SK-N-SH (cell line): ENCODE measurements at regions not wholly inside any gene's neighbourhood (a gene's known extent, or its start where the extent isn't known, plus 50 kb on each side); places are given as distances from the start of the nearest gene placed in this dataset.

Experiments
- CTCF ChIA-PET: fragments of 300-600, 350-600 bp; formaldehyde crosslinking; extraction: SDS; loops from one replicate; lab custom pipeline; 2021; lab: Yijun Ruan, JAX
- POLR2A ChIA-PET: fragments of 350-600 bp; sonication (Branson Sonifier 250); formaldehyde crosslinking; extraction: SDS; loops from one replicate; lab custom pipeline; 2020; ENCODE audit warnings: antibody characterized with exemption, inconsistent platforms; lab: Yijun Ruan, JAX
- DNase-seq: peaks from one replicate; pipeline ENCODE4 v3.0.0; 2012
- H2AFZ ChIP-seq: fragments of 200-600 bp; sonication (generic); 2 replicates; pipeline ENCODE4 v1.8.1; 2016; ENCODE audit warnings: antibody characterized with exemption, mild to moderate bottlenecking, low read depth
- H3F3A ChIP-seq: fragments of 200-600 bp; sonication (generic); replicated peaks from 2 replicates; pipeline ENCODE3; 2016; ENCODE audit warnings: antibody characterized with exemption, mild to moderate bottlenecking; ENCODE audit not compliant: insufficient read depth
- H3K27ac ChIP-seq, 2 experiments: fragments of 200-500 bp in 1 of 2; fragments of 200-600 bp in 1 of 2; sonication (Bioruptor generic) in 1 of 2; sonication (generic), shearing (Covaris generic) in 1 of 2; 2 replicates each; pipeline versions ENCODE4 v1.5.1 to v1.6.1; 2014 to 2016; ENCODE audit warnings: low read depth in 2 of 2, inconsistent platforms in 1 of 2, low read length in 1 of 2, mild to moderate bottlenecking in 1 of 2, mixed read lengths in 1 of 2
- H3K27me3 ChIP-seq: fragments of 200-600 bp; sonication (generic), shearing (Covaris generic); 2 replicates; pipeline ENCODE4 v1.6.1; 2016; ENCODE audit warnings: mixed run types; ENCODE audit not compliant: insufficient read depth
- H3K36me3 ChIP-seq, 2 experiments: fragments of 200-500 bp in 1 of 2; fragments of 200-600 bp in 1 of 2; sonication (Bioruptor generic) in 1 of 2; sonication (generic) in 1 of 2; replicated peaks in 1 of 2; 2 replicates each; pipeline versions ENCODE3 to v1.5.1; 2014 to 2016; ENCODE audit warnings: low read length in 1 of 2, mild to moderate bottlenecking in 1 of 2; ENCODE audit not compliant: insufficient read depth in 2 of 2, control insufficient read depth in 1 of 2
- H3K4me1 ChIP-seq, 2 experiments: fragments of 200-500 bp in 1 of 2; fragments of 200-600 bp in 1 of 2; sonication (Bioruptor generic) in 1 of 2; sonication (generic), shearing (Covaris generic) in 1 of 2; 2 replicates each; pipeline versions ENCODE4 v1.5.1 to v1.6.1; 2014 to 2016; ENCODE audit warnings: low read depth in 1 of 2, low read length in 1 of 2, mixed run types in 1 of 2; ENCODE audit not compliant: insufficient read depth in 2 of 2, control insufficient read depth in 1 of 2
- H3K4me2 ChIP-seq: fragments of 200-600 bp; sonication (generic), shearing (Covaris generic); 2 replicates; pipeline ENCODE4 v1.6.1; 2017; ENCODE audit warnings: mixed run types
- H3K4me3 ChIP-seq, 2 experiments: fragments of 200-500 bp in 1 of 2; fragments of 200-600 bp in 1 of 2; sonication (Bioruptor generic) in 1 of 2; sonication (generic), shearing (Covaris generic) in 1 of 2; 2 replicates each; pipeline versions ENCODE4 v1.5.1 to v1.8.1; 2014 to 2016; ENCODE audit warnings: low read depth in 2 of 2, inconsistent platforms in 1 of 2, low read length in 1 of 2, mild to moderate bottlenecking in 1 of 2, mixed read lengths in 1 of 2, moderate library complexity in 1 of 2
- H3K79me2 ChIP-seq: fragments of 200-600 bp; sonication (generic); 2 replicates; pipeline ENCODE4 v1.8.1; 2017; ENCODE audit warnings: mild to moderate bottlenecking; ENCODE audit not compliant: insufficient read depth
- H3K9ac ChIP-seq: fragments of 200-600 bp; sonication (generic); 2 replicates; pipeline ENCODE4 v1.6.1; 2017; ENCODE audit warnings: mixed run types
- H3K9me2 ChIP-seq: fragments of 200-600 bp; sonication (generic); 2 replicates; pipeline ENCODE4 v1.6.1; 2017; ENCODE audit warnings: mixed run types
- H3K9me3 ChIP-seq: fragments of 200-600 bp; sonication (generic); 2 replicates; pipeline ENCODE4 v1.6.1; 2017; ENCODE audit warnings: mixed run types, mild to moderate bottlenecking, moderate library complexity
- H4K20me1 ChIP-seq: fragments of 200-600 bp; sonication (generic); 2 replicates; pipeline ENCODE4 v1.6.1; 2017; ENCODE audit warnings: mild to moderate bottlenecking, mixed run types; ENCODE audit not compliant: insufficient read depth
- CHD2 ChIP-seq: fragments of 150-350 bp; IDR thresholded peaks from 2 replicates; pipeline ENCODE4 v1.6.1; 2018; ENCODE audit warnings: low read length; ENCODE audit not compliant: partially characterized antibody
- ELF1 ChIP-seq: IDR thresholded peaks from 2 replicates; pipeline ENCODE4 v1.4.0; 2012
- FOSL2 ChIP-seq: IDR thresholded peaks from 2 replicates; pipeline ENCODE4 v1.4.0; 2012; ENCODE audit warnings: low read depth, mild to moderate bottlenecking, moderate library complexity, borderline replicate concordance
- FOXJ3 ChIP-seq: sonication (generic); formaldehyde crosslinking; IDR thresholded peaks from 2 replicates; pipeline ENCODE4 v1.5.1; 2020; ENCODE audit warnings: mild to moderate bottlenecking, missing genetic modification reagents
- GABPA ChIP-seq: IDR thresholded peaks from 2 replicates; pipeline ENCODE4 v1.4.0; 2012; ENCODE audit warnings: low read depth, mild to moderate bottlenecking
- GATA2 ChIP-seq: sonication (generic); formaldehyde crosslinking; IDR thresholded peaks from 2 replicates; pipeline ENCODE4 v1.5.0; 2020; ENCODE audit warnings: mild to moderate bottlenecking, missing genetic modification reagents
- JUND ChIP-seq: IDR thresholded peaks from 2 replicates; pipeline ENCODE4 v1.4.0; 2012
- MXI1 ChIP-seq: IDR thresholded peaks from 2 replicates; pipeline ENCODE4 v1.6.1; 2012; ENCODE audit warnings: mild to moderate bottlenecking, low read depth, low read length, improper control_type of control experiment
- NRF1 ChIP-seq: IDR thresholded peaks from 2 replicates; pipeline ENCODE4 v1.6.1; 2012; ENCODE audit warnings: low read depth, mild to moderate bottlenecking, low read length
- POLR2AphosphoS5 ChIP-seq: IDR thresholded peaks from 2 replicates; pipeline ENCODE4 v1.6.1; 2012; ENCODE audit warnings: low read depth, low read length
- RAD21 ChIP-seq: IDR thresholded peaks from 2 replicates; pipeline ENCODE4 v1.6.1; 2012; ENCODE audit warnings: mild to moderate bottlenecking, low read length
- RCOR1 ChIP-seq: fragments of 150-350 bp; IDR thresholded peaks from 2 replicates; pipeline ENCODE4 v1.6.1; 2017; ENCODE audit warnings: antibody characterized with exemption, low read length
- REST ChIP-seq: IDR thresholded peaks from 2 replicates; pipeline ENCODE4 v1.6.1; 2012; ENCODE audit warnings: mild to moderate bottlenecking, low read depth, low read length, moderate library complexity
- RFX5 ChIP-seq: IDR thresholded peaks from 2 replicates; pipeline ENCODE4 v1.6.1; 2012; ENCODE audit warnings: mild to moderate bottlenecking, improper control_type of control experiment, low read length
- SIN3A ChIP-seq: IDR thresholded peaks from 2 replicates; pipeline ENCODE4 v1.6.1; 2012; ENCODE audit warnings: low read depth, mild to moderate bottlenecking, low read length, moderate library complexity, borderline replicate concordance
- SMC3 ChIP-seq: IDR thresholded peaks from 2 replicates; pipeline ENCODE4 v1.6.1; 2012; ENCODE audit warnings: low read depth, low read length, improper control_type of control experiment
- TAF1 ChIP-seq: IDR thresholded peaks from 2 replicates; pipeline ENCODE4 v1.6.1; 2012; ENCODE audit warnings: low read depth, mild to moderate bottlenecking, low read length, moderate library complexity, borderline replicate concordance
- TCF12 ChIP-seq: IDR thresholded peaks from 2 replicates; pipeline ENCODE4 v1.4.0; 2012
- TEAD4 ChIP-seq: IDR thresholded peaks from 2 replicates; pipeline ENCODE4 v1.4.0; 2012; ENCODE audit warnings: mild to moderate bottlenecking, borderline replicate concordance; ENCODE audit not compliant: insufficient read depth
- WGBS: methylation state at CpG from one replicate; pipeline ENCODE4 v1.1.6; 2017; ENCODE audit warnings: low lambda C conversion rate; 5-methylcytosine and 5-hydroxymethylcytosine counted together
- TF ChIP-seq, protein P1 (sequence below): fragments of 150-350 bp; IDR thresholded peaks from 2 replicates; pipeline ENCODE4 v1.6.1; 2016; ENCODE audit warnings: mild to moderate bottlenecking, low read depth, low read length

GRCh38 chr4:137420901-137421396 lies 111.3 kb downstream of the PCDH18 start:
- no peaks in the 10 kb centered on the region for H4K20me1 ChIP-seq
- no peak overlapping the region for H3K27ac ChIP-seq
- no peaks in the 10 kb centered on the region for H3K9me2 ChIP-seq
- no peak overlapping the region for H2AFZ ChIP-seq
- no peaks in the 10 kb centered on the region for H3K79me2 ChIP-seq
- no peak overlapping the region for H3K9ac ChIP-seq
- TF ChIP-seq MXI1 (no peak), FOSL2 (no peak), NRF1 (no peak), RFX5 (no peak), REST (no peak), TEAD4 (no peak), GABPA (no peak), SIN3A (no peak), SMC3 (no peak), JUND (no peak), ELF1 (no peak), FOXJ3 (CRISPR knock-in tag) (no peak), RAD21 (no peak), GATA2 (no peak), TAF1 (no peak), TCF12 (no peak), POLR2AphosphoS5 (no peak), RCOR1 (no peak), CHD2 (no peak)
- TF ChIP-seq, protein P1, sequence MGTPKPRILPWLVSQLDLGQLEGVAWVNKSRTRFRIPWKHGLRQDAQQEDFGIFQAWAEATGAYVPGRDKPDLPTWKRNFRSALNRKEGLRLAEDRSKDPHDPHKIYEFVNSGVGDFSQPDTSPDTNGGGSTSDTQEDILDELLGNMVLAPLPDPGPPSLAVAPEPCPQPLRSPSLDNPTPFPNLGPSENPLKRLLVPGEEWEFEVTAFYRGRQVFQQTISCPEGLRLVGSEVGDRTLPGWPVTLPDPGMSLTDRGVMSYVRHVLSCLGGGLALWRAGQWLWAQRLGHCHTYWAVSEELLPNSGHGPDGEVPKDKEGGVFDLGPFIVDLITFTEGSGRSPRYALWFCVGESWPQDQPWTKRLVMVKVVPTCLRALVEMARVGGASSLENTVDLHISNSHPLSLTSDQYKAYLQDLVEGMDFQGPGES, result no peak
- no peaks in the 10 kb centered on the region for H3K27me3 ChIP-seq
- DNase-seq, result no peak
- no peaks in the 10 kb centered on the region for H3K4me1 ChIP-seq
- no peaks in the 10 kb centered on the region for H3F3A ChIP-seq
- ChIA-PET POLR2A (no interaction called here), CTCF (interaction anchor here (1.1 kb wide), 1 partner anchor 111 kb away, joined by 3 read pairs; the partner anchor contains the start of gene PCDH18)
- H3K4me2 ChIP-seq, result no peak overlapping the region
- no peaks in the 10 kb centered on the region for H3K36me3 ChIP-seq
- 73% methylated on average over 8 of the region's 43 CpGs for WGBS
- no peak overlapping the region for H3K4me3 ChIP-seq
- H3K9me3 ChIP-seq, result no peaks in the 10 kb centered on the region
